ENCODE measurements at regions not wholly inside any gene's neighbourhood (a gene's known extent, or its start where the extent isn't known, plus 50 kb on each side); places are given as distances from the start of the nearest gene placed in this dataset.

GRCh38 chr3:124402791-124403190, 327.5 kb upstream of the UMPS start:
- no peak for DNase-seq
- H3K9ac ChIP-seq (ENCODE audit: low read length): no peak overlapping the region

GRCh38 chr3:124404621-124405020, 325.6 kb upstream of the UMPS start:
- Histone ChIP-seq H3K36me3 (replicated peaks; ENCODE audit: insufficient read depth, low read length) (no peaks in the 10 kb centered on the region), H3K9me2 (replicated peaks; ENCODE audit: insufficient read depth, low read length) (no peaks in the 10 kb centered on the region), H3K27ac (ENCODE audit: low read length) (no peak overlapping the region), H3K27me3 (replicated peaks; ENCODE audit: insufficient read depth, low read length) (no peaks in the 10 kb centered on the region), H3K4me1 (ENCODE audit: low read length) (peaks cover 15% of the 10 kb centered on the region), H3K9ac (ENCODE audit: low read length) (no peak overlapping the region), H3K9me3 (replicated peaks; ENCODE audit: insufficient read depth, low read length) (no peaks in the 10 kb centered on the region), H3K4me3 (ENCODE audit: low read length) (no peak overlapping the region), H3F3A (ENCODE audit: insufficient read depth, low read length) (peaks cover 3% of the 10 kb centered on the region; the same call in 1 of the 2 replicates), H3K4me2 (ENCODE audit: low read depth, low read length) (no peak overlapping the region), H3K79me2 (ENCODE audit: low read length) (no peaks in the 10 kb centered on the region), H4K20me1 (ENCODE audit: insufficient read depth, low read length) (no peaks in the 10 kb centered on the region), H2AFZ (ENCODE audit: low read length) (no peak overlapping the region)
- no peak for DNase-seq
- TF ChIP-seq EZH2phosphoT487 (IDR thresholded peaks at IDR 0.05; ENCODE audit: low read length): no peak
- no peak for TF ChIP-seq EZH2 (optimal IDR thresholded peaks at IDR 0.05; ENCODE audit: low read depth, low read length)
- no peak for TF ChIP-seq CTCF (IDR thresholded peaks at IDR 0.05; ENCODE audit: low read length)

More at GRCh38 chr3:124402791-124403190, 327.5 kb upstream of the UMPS start:
- no peaks in the 10 kb centered on the region for H3K27me3 ChIP-seq (replicated peaks; ENCODE audit: insufficient read depth, low read length)
- no peak overlapping the region for H3K27ac ChIP-seq (ENCODE audit: low read length)
- H3K4me2 ChIP-seq (ENCODE audit: low read depth, low read length): no peak overlapping the region
- no peaks in the 10 kb centered on the region for H3K9me3 ChIP-seq (replicated peaks; ENCODE audit: insufficient read depth, low read length)
- H3F3A ChIP-seq (ENCODE audit: insufficient read depth, low read length): peaks cover 3% of the 10 kb centered on the region; the same call in 1 of the 2 replicates
- H3K79me2 ChIP-seq (ENCODE audit: low read length): no peaks in the 10 kb centered on the region
- H3K4me3 ChIP-seq (ENCODE audit: low read length): no peak overlapping the region
- no peak overlapping the region for H2AFZ ChIP-seq (ENCODE audit: low read length)
- H4K20me1 ChIP-seq (ENCODE audit: insufficient read depth, low read length): no peaks in the 10 kb centered on the region
- no peaks in the 10 kb centered on the region for H3K36me3 ChIP-seq (replicated peaks; ENCODE audit: insufficient read depth, low read length)
- H3K4me1 ChIP-seq (ENCODE audit: low read length): peaks cover 15% of the 10 kb centered on the region
- TF ChIP-seq EZH2 (optimal IDR thresholded peaks at IDR 0.05; ENCODE audit: low read depth, low read length): no peak
- no peak for TF ChIP-seq EZH2phosphoT487 (IDR thresholded peaks at IDR 0.05; ENCODE audit: low read length)
- no peak for TF ChIP-seq CTCF (IDR thresholded peaks at IDR 0.05; ENCODE audit: low read length)
- no peaks in the 10 kb centered on the region for H3K9me2 ChIP-seq (replicated peaks; ENCODE audit: insufficient read depth, low read length)

- Histone ChIP-seq H4K20me1 (ENCODE audit: insufficient read depth, low read length) (no peaks in the 10 kb centered on the region), H3K4me2 (ENCODE audit: low read depth, low read length) (no peak overlapping the region), H2AFZ (ENCODE audit: low read length) (no peak overlapping the region), H3K79me2 (ENCODE audit: low read length) (no peaks in the 10 kb centered on the region), H3K36me3 (replicated peaks; ENCODE audit: insufficient read depth, low read length) (no peaks in the 10 kb centered on the region), H3K4me1 (ENCODE audit: low read length) (peaks cover under 1% of the 10 kb centered on the region; the same call in 1 of the 2 replicates), H3K9me2 (replicated peaks; ENCODE audit: insufficient read depth, low read length) (no peaks in the 10 kb centered on the region), H3K27ac (ENCODE audit: low read length) (no peak overlapping the region), H3K9ac (ENCODE audit: low read length) (no peak overlapping the region), H3K4me3 (ENCODE audit: low read length) (no peak overlapping the region), H3K9me3 (replicated peaks; ENCODE audit: insufficient read depth, low read length) (no peaks in the 10 kb centered on the region), H3F3A (ENCODE audit: insufficient read depth, low read length) (no peaks in the 10 kb centered on the region), H3K27me3 (replicated peaks; ENCODE audit: insufficient read depth, low read length) (no peaks in the 10 kb centered on the region)
- no peak for TF ChIP-seq EZH2phosphoT487 (IDR thresholded peaks at IDR 0.05; ENCODE audit: low read length)
- TF ChIP-seq EZH2 (optimal IDR thresholded peaks at IDR 0.05; ENCODE audit: low read depth, low read length): no peak
- no peak for TF ChIP-seq CTCF (IDR thresholded peaks at IDR 0.05; ENCODE audit: low read length)
- no peak for DNase-seq
Measured at GRCh38 chr3:124407260-124407659, 323.0 kb upstream of the UMPS start.
